ENCODE measurements at regions not wholly inside any gene's neighbourhood (a gene's known extent, or its start where the extent isn't known, plus 50 kb on each side); places are given as distances from the start of the nearest gene placed in this dataset.

GRCh38 chr9:88810826-88811225 lies 180.4 kb upstream of the S1PR3 start:
- no peak overlapping the region for H3K4me2 ChIP-seq (ENCODE audit: low read length)
- no peak overlapping the region for H3K9ac ChIP-seq (ENCODE audit: low read length)
- no peaks in the 10 kb centered on the region for H3F3A ChIP-seq (ENCODE audit: insufficient read depth, low read length)
- H3K9me3 ChIP-seq (ENCODE audit: low read length) = no peaks in the 10 kb centered on the region
- H3K4me3 ChIP-seq (ENCODE audit: low read depth, low read length, poor library complexity, severe bottlenecking) = no peak overlapping the region
- peaks cover 32% of the 10 kb centered on the region for H3K4me1 ChIP-seq (ENCODE audit: insufficient read depth, low read length, severe bottlenecking)
- no peaks in the 10 kb centered on the region for H3K9me2 ChIP-seq (ENCODE audit: low read depth, low read length)
- no peaks in the 10 kb centered on the region for H3K79me2 ChIP-seq (ENCODE audit: insufficient read depth, low read length)
- H3K27me3 ChIP-seq (ENCODE audit: insufficient read depth, low read length) = no peaks in the 10 kb centered on the region
- H3K27ac ChIP-seq (ENCODE audit: low read depth, low read length, poor library complexity, severe bottlenecking) = no peak overlapping the region
- TF ChIP-seq EZH2 (IDR thresholded peaks at IDR 0.05; ENCODE audit: borderline replicate concordance, low read length) (no peak), CTCF (IDR thresholded peaks at IDR 0.05; ENCODE audit: low read length) (no peak)
- 0 out of 2 replicates have a peak overlapping the region, but pooled peaks have one; percentile 14 for H2AFZ ChIP-seq (ENCODE audit: low read length)
- no peaks in the 10 kb centered on the region for H4K20me1 ChIP-seq (ENCODE audit: insufficient read depth, low read length)
- H3K36me3 ChIP-seq (ENCODE audit: insufficient read depth, low read length) = no peaks in the 10 kb centered on the region; the same call in 1 of the 2 replicates

- Histone ChIP-seq H3K9me2 (ENCODE audit: low read depth, low read length) (no peaks in the 10 kb centered on the region), H3K4me2 (ENCODE audit: low read length) (no peak overlapping the region), H4K20me1 (ENCODE audit: insufficient read depth, low read length) (no peaks in the 10 kb centered on the region), H3K27me3 (ENCODE audit: insufficient read depth, low read length) (no peaks in the 10 kb centered on the region), H3K36me3 (ENCODE audit: insufficient read depth, low read length) (no peaks in the 10 kb centered on the region; the same call in 1 of the 2 replicates), H3K79me2 (ENCODE audit: insufficient read depth, low read length) (no peaks in the 10 kb centered on the region), H3K9ac (ENCODE audit: low read length) (no peak overlapping the region), H3K9me3 (ENCODE audit: low read length) (no peaks in the 10 kb centered on the region), H3F3A (ENCODE audit: insufficient read depth, low read length) (no peaks in the 10 kb centered on the region), H3K4me3 (ENCODE audit: low read depth, low read length, poor library complexity, severe bottlenecking) (no peak overlapping the region), H3K4me1 (ENCODE audit: insufficient read depth, low read length, severe bottlenecking) (peaks cover 32% of the 10 kb centered on the region), H3K27ac (ENCODE audit: low read depth, low read length, poor library complexity, severe bottlenecking) (no peak overlapping the region), H2AFZ (ENCODE audit: low read length) (no peak overlapping the region)
- TF ChIP-seq EZH2 (IDR thresholded peaks at IDR 0.05; ENCODE audit: borderline replicate concordance, low read length) = no peak
- no peak for TF ChIP-seq CTCF (IDR thresholded peaks at IDR 0.05; ENCODE audit: low read length)
Observed at GRCh38 chr9:88811511-88811910, 179.8 kb upstream of the S1PR3 start.

- no peak overlapping the region for H3K9ac ChIP-seq (ENCODE audit: low read length)
- H3K4me2 ChIP-seq (ENCODE audit: low read length) = no peak overlapping the region
- H3K4me1 ChIP-seq (ENCODE audit: insufficient read depth, low read length, severe bottlenecking) = peaks cover 32% of the 10 kb centered on the region
- H3K79me2 ChIP-seq (ENCODE audit: insufficient read depth, low read length) = no peaks in the 10 kb centered on the region
- no peaks in the 10 kb centered on the region for H3K9me3 ChIP-seq (ENCODE audit: low read length)
- H4K20me1 ChIP-seq (ENCODE audit: insufficient read depth, low read length) = no peaks in the 10 kb centered on the region
- no peaks in the 10 kb centered on the region for H3K27me3 ChIP-seq (ENCODE audit: insufficient read depth, low read length)
- H3K9me2 ChIP-seq (ENCODE audit: low read depth, low read length) = no peaks in the 10 kb centered on the region
- no peak overlapping the region for H3K27ac ChIP-seq (ENCODE audit: low read depth, low read length, poor library complexity, severe bottlenecking)
- no peaks in the 10 kb centered on the region; the same call in 1 of the 2 replicates for H3K36me3 ChIP-seq (ENCODE audit: insufficient read depth, low read length)
- no peak for TF ChIP-seq EZH2 (IDR thresholded peaks at IDR 0.05; ENCODE audit: borderline replicate concordance, low read length)
- no peak for TF ChIP-seq CTCF (IDR thresholded peaks at IDR 0.05; ENCODE audit: low read length)
- H3K4me3 ChIP-seq (ENCODE audit: low read depth, low read length, poor library complexity, severe bottlenecking) = no peak overlapping the region
- H3F3A ChIP-seq (ENCODE audit: insufficient read depth, low read length) = no peaks in the 10 kb centered on the region
- H2AFZ ChIP-seq (ENCODE audit: low read length) = no peak overlapping the region
Observed at GRCh38 chr9:88812938-88813637, 178.2 kb upstream of the S1PR3 start.

Data from OCI-LY1 (cell line).